Limb (tissue), 2 donors: ENCODE measurements at regions not wholly inside any gene's neighbourhood (a gene's known extent, or its start where the extent isn't known, plus 50 kb on each side); places are given as distances from the start of the nearest gene placed in this dataset.

Source experiments
- DNase-seq, 2 donors: peaks; one replicate each; pipeline ENCODE4 v3.0.0-alpha.2; 2016; ENCODE audit errors: extremely low spot score in 2 of 2

- no peak for DNase-seq
Observed at GRCh38 chr7:49247759-49248158, 323.4 kb downstream of the CDC14C start.

GRCh38 chr7:49255054-49255453 is 330.7 kb downstream of the CDC14C start:
- DNase-seq, result no peak

- no peak for DNase-seq
Observed at GRCh38 chr7:49260538-49260937, 336.2 kb downstream of the CDC14C start.

DNA sequence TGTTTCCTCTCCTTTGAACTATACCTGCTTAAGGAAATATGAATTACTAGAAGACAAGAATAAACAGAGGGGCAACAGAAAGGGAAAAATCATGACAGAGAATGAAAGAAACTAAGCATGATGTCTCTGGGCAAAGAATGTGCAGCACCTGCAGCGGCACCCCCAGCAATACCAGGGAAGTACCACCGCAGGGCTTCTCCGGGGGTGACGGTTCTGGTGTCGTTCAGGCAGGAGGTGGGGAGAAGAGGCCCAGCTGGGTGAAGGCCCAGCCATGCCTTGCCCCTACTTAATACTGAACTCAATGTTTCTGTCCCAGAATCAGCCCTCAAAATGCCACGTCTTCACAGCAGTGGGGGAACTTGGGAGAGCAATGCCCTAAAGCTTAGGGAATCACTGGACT is 337.6 kb downstream of the CDC14C start:
- DNase-seq, result no peak

GRCh38 chr7:49264530-49264929 is 340.2 kb downstream of the CDC14C start:
- no peak for DNase-seq

DNA sequence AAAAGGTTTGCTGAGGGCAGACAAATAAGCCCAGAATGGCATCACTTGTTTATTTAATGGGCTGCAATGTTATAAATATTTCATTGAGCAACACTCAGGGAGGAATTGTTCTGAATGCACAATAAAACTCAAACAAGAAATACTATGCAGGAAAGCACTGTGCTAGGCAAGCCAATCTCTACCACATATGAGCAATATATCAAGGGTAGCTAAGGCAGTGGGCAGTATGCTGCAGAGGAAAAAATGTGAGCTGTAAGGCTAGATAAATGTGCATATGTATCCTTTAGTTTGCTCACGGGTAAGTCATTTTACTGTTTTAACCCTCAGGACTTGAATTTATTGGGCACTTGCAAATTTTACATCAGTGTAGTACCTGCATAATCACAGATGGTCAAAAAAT is 349.6 kb downstream of the CDC14C start:
- DNase-seq, result no peak

GRCh38 chr7:49279891-49280290 is 355.5 kb downstream of the CDC14C start:
- no peak for DNase-seq

DNA sequence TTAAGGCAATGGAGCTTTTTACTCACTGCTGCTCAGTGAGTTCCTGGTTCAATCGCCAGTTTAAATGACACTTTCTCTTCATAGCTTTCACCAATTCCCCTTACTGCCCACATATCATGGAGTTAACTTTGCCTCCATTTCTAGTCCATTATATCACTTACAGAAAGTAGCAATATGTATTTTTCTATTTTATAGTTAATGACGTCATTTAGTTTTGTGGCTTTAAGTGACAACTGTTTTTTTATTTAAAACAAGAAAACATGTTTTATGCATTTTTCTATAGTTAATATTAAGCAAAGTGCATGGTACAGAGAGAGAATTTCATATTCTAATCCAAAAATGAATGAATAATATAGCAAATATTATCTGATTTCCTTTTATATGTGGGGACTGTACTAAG is 363.3 kb downstream of the CDC14C start:
- no peak for DNase-seq

DNA sequence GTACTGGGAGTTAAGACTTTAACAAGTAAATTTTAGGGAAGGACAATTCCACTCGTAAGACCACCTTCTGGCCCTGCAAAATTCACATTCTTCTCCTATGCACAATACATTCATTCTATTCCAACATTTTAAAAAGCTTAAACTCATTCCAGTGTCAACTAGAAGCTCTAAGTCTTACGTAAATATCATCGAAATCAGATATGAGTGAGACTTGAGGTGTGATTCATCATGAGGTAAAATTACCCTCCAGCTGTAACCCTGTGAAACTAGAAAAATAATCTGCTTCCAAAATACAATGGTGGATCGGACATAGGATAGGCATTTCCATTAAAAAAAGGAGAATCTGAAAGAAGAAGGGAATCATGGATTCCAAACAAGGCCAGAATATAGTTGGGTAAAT is 370.3 kb downstream of the CDC14C start:
- no peak for DNase-seq

DNA sequence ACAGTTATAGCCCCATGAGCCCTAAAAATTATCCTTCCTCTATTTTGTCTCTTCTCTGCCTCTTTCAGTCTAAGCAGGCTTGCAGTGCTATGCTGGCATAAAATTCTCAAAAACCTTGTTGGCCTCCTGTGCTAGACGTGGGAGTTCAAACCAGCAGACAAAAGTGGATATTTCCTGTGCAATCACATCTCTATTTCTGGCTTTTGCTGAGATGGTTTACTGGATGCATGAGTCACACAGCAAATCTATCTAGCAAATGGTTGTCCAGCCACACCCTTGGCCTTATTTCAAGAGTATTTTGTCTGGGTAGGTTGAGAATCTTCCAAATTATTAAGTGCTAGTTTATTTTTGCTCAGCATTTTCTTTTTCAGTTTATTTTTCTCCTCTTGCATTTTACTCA is 370.8 kb downstream of the CDC14C start:
- no peak for DNase-seq

DNA sequence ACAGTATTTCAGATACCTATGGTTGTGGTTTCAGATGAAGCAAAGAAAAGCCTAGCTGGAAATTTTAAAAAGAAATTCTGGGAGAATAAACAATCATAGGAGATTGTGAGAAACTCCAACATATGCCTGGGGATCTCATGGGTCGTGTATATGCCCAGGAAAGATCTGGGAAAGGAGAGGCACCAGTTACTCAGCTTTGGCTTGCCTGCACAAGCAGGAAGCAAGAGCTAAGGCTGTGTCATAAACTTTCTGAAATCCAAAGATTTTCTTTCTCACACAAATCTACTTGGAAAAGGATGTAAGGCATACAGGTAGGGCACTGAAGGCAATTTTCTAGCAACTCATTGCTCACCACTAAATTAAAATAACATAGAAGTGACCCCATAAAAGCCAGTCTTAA is 373.6 kb downstream of the CDC14C start:
- no peak for DNase-seq

- DNase-seq, result no peak
Observed at GRCh38 chr7:49308787-49309186, 384.4 kb downstream of the CDC14C start.

- no peak for DNase-seq
Observed at GRCh38 chr7:49320083-49320482, 395.7 kb downstream of the CDC14C start.

DNA sequence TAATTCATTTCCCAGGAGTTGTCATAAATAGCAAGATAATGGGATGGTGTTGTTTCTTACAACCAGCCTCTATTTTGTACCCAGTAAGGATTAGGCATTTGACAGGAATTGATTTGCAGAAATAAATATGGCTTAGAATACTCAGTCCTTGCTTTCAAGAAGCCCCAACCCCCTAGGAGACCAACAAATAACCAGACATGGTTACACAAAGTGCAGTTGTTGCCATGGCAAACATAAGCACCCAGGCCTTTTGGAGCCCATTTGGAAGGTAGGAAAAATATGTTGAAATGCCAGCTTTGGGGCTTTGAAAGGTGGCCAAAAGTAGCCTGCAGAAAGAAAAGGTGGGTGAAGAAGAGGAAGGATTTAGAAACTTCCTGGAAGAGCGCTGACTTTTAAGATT is 397.5 kb downstream of the CDC14C start:
- DNase-seq, result no peak

DNA sequence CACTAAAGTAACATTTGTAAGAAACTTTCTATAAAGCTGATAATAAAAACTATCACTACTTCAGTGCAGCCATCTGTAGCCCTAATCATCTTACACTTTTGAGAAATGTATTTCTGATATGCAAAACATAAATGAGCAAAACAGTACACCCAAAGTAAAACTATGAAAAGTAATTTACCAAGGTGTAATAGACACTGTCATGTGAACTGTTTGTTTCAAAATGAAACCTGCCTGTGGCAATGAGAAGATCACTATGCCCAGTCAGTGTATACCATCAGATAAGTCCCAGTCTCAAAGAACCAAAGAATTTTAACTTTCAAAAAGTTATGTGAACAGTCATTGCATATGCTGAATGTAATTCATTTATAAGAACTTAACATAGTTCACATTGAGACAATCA is 398.1 kb downstream of the CDC14C start:
- DNase-seq, result no peak

- DNase-seq, result no peak
Observed at GRCh38 chr7:49324040-49324439, 399.7 kb downstream of the CDC14C start.

GRCh38 chr7:49324707-49325106 is 400.4 kb downstream of the CDC14C start:
- DNase-seq, result no peak

- no peak for DNase-seq
Observed at GRCh38 chr7:49325571-49325970, 401.2 kb downstream of the CDC14C start.

DNA sequence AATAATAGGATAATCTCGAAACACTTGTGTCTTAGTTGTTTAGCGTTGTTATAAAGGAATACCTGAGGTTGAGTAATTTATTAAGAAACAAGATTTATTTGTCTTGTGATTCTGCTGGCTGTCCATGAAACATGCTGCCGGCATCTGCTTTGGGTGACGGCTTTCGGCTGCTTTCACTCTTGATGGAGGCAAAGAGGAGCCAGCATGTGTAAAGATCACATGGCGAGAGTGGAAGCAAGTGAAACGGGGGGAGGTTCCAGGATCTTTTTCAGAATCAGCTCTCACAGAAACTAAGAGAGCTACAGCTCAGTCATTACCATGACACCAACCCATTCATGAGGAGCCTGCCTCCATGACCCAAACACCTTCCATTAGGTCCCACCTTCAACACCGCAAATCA is 402.8 kb downstream of the CDC14C start:
- DNase-seq, result no peak

DNA sequence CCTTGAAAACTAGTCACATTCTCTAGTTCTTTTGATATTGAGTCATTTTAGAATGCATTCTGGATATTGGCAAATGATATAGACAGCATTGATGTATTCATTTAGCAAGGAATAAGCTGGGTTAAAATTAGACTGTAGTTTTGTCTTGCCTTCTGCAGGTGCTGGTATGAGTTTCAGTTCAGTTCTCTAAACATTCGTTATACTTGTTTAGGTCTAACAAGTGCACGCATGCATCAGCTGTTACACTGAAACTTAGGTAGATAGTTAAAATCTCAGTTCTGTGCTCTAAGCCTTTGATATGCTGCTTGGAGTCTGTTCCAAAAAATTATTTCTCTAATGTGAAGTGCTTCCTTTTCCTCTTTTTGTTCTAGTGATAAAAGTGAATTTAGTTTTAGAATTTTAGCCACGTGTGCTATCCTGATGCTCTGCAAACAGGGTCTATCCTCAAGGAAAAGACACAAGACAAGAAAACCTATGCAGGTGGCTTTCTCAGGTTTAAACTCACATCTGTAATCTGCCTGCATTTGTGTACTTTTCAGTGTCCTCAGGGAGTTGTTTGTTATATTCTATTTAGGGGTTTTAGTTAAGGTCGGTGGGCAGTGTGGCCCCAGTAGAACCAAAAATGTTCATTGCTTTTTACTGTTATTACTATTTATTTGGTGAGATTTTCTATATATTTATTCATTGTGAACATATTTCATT is 409.0 kb downstream of the CDC14C start:
- no peak for DNase-seq

GRCh38 chr7:49341849-49342248 is 417.5 kb downstream of the CDC14C start:
- no peak for DNase-seq

DNA sequence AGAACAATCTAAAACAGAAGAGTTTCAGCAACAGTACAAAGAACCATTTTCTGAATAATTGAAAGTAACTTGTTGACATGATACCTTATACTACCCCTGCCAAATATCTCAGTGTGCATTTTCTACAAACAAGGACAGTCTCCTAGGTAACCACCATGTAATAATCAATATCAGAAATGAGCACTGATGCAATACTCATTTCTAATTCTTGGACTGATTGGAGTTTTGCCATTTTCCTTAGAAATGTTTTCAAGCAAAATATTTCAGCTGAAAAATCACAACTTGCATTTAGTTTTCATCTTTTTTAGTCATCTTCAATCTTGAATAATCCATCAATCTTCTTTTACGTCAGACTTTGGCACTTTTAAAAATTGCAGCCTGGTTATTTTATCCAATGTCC is 420.2 kb downstream of the CDC14C start:
- DNase-seq, result peak in 1 of 2 donors; percentile 12

DNA sequence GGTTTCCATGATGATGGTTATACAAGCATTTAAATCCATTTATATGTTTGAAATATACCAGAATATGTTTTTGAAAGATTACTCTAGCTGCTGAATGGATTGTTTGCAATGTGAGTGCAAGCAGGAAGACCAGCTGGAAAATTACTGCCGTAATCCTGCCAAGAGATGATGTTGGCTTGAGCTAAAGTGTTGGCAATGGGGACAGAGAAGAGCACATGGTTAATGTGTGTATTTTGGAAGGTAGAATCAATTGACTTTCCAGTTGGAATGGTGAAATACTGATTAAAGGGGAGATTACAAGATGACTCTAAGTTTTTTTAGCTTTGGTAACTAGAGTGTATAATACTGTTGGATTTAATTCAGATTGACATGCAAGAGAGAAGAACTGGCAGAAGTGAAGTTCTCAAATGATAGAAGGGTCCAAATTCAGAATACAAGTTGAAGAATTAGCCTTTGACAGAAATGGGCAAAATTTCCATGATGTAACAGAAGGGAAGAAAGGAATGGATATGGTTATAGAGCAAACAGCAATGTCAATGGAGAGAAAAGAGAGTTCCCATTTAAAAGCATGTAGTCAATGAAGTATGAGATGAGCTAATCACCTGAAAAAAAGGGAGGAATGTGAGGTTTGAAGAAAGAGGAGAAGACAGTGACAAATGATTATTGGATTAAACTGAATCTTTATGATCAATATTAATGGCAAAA is 422.0 kb downstream of the CDC14C start:
- peak; percentile 30 to 62 for DNase-seq
